ACHN (cell line): ENCODE measurements at regions not wholly inside any gene's neighbourhood (a gene's known extent, or its start where the extent isn't known, plus 50 kb on each side); places are given as distances from the start of the nearest gene placed in this dataset.
"Not testable (repeated sequence)": the region's sequence is repeated elsewhere in the genome, so short reads cannot be mapped to it uniquely, and the experiment has no call there.

Experiments used
- DNase-seq: peaks from one replicate; pipeline ENCODE4 v3.0.0-alpha.2; 2015
- in situ Hi-C: cut with HindIII; loops from 2 replicates; pipeline ENCODE4 v1.10.0; 2017; ENCODE audit warnings: low sequenced_read_pairs, low pct_ligation_motif_present, low pct_unique_long_range_greater_than_20kb

- DNase-seq: no peak
- in situ Hi-C loops: no loop called here
Observed at GRCh38 chr6:21331235-21331634, 262.3 kb upstream of the SOX4 start.

- no peak for DNase-seq
Observed at GRCh38 chr6:21332077-21332476, 261.5 kb upstream of the SOX4 start.

GRCh38 chr6:21332660-21333059 is 260.9 kb upstream of the SOX4 start:
- in situ Hi-C loops: no loop called here
- no peak for DNase-seq

More at GRCh38 chr6:21332077-21332476, 261.5 kb upstream of the SOX4 start:
- in situ Hi-C loops: no loop called here

GRCh38 chr6:21333715-21334114 is 259.8 kb upstream of the SOX4 start:
- DNase-seq: no peak
- in situ Hi-C loops: no loop called here

GRCh38 chr6:21334651-21335050 is 258.9 kb upstream of the SOX4 start:
- no peak for DNase-seq
- in situ Hi-C loops: no loop called here

- DNase-seq: no peak
- in situ Hi-C loops: no loop called here
Observed at GRCh38 chr6:21335591-21335990, 258.0 kb upstream of the SOX4 start.

GRCh38 chr6:21337263-21337662 is 256.3 kb upstream of the SOX4 start:
- in situ Hi-C loops: no loop called here
- no peak for DNase-seq

- DNase-seq: no peak
- in situ Hi-C loops: no loop called here
Observed at GRCh38 chr6:21340573-21340972, 253.0 kb upstream of the SOX4 start.

GRCh38 chr6:21341910-21342309 is 251.6 kb upstream of the SOX4 start:
- in situ Hi-C loops: no loop called here
- no peak for DNase-seq

- DNase-seq: no peak
- in situ Hi-C loops: no loop called here
Observed at GRCh38 chr6:21342501-21342900, 251.1 kb upstream of the SOX4 start.

GRCh38 chr6:21345704-21346103 is 247.8 kb upstream of the SOX4 start:
- in situ Hi-C loops, DNase-seq: not testable (repeated sequence)

- in situ Hi-C loops: no loop called here
- no peak for DNase-seq
Observed at GRCh38 chr6:21348146-21348503, 245.4 kb upstream of the SOX4 start.

- DNase-seq: peak; percentile 35
- in situ Hi-C loops: no loop called here
Observed at GRCh38 chr6:21348504-21349195, 244.9 kb upstream of the SOX4 start.

GRCh38 chr6:21349834-21350233 is 243.7 kb upstream of the SOX4 start:
- no peak for DNase-seq
- in situ Hi-C loops: no loop called here

- no peak for DNase-seq
- in situ Hi-C loops: no loop called here
Observed at GRCh38 chr6:21350926-21351325, 242.6 kb upstream of the SOX4 start.

GRCh38 chr6:21352131-21352530 is 241.4 kb upstream of the SOX4 start:
- in situ Hi-C loops: no loop called here
- DNase-seq: no peak

- no peak for DNase-seq
- in situ Hi-C loops: no loop called here
Observed at GRCh38 chr6:21354805-21355238, 238.7 kb upstream of the SOX4 start.

- DNase-seq: no peak
- in situ Hi-C loops: no loop called here
Observed at GRCh38 chr6:21355638-21356037, 237.9 kb upstream of the SOX4 start.

GRCh38 chr6:21357262-21357661 is 236.3 kb upstream of the SOX4 start:
- in situ Hi-C loops: no loop called here
- DNase-seq: no peak

GRCh38 chr6:21359926-21360325 is 233.6 kb upstream of the SOX4 start:
- in situ Hi-C loops: no loop called here
- DNase-seq: no peak

GRCh38 chr6:21360336-21360735 is 233.2 kb upstream of the SOX4 start:
- no peak for DNase-seq
- in situ Hi-C loops: no loop called here
